OCI-LY1 (cell line): ENCODE measurements at regions not wholly inside any gene's neighbourhood (a gene's known extent, or its start where the extent isn't known, plus 50 kb on each side); places are given as distances from the start of the nearest gene placed in this dataset.
"Not testable (repeated sequence)": the region's sequence is repeated elsewhere in the genome, so short reads cannot be mapped to it uniquely, and the experiment has no call there.

ENCODE experiments used
- H2AFZ ChIP-seq: fragments of 200-600 bp; sonication (generic), shearing (Covaris generic); 2 replicates; pipeline ENCODE4 v1.6.0; 2014; ENCODE audit warnings: antibody characterized with exemption, mild to moderate bottlenecking, low read length
- H3F3A ChIP-seq: fragments of 200-600 bp; sonication (generic), shearing (Covaris generic); 2 replicates; pipeline ENCODE4 v1.6.0; 2014; ENCODE audit warnings: mild to moderate bottlenecking, antibody characterized with exemption, low read length, moderate library complexity; ENCODE audit not compliant: insufficient read depth
- H3K27ac ChIP-seq: fragments of 200-600 bp; sonication (generic); 2 replicates; pipeline ENCODE4 v1.5.1; 2014; ENCODE audit warnings: low read length, mixed run types, mild to moderate bottlenecking, low read depth; ENCODE audit not compliant: poor library complexity, severe bottlenecking
- H3K27me3 ChIP-seq: fragments of 200-600 bp; sonication (generic); 2 replicates; pipeline ENCODE4 v1.6.0; 2014; ENCODE audit warnings: antibody characterized with exemption, mild to moderate bottlenecking, low read length, moderate library complexity; ENCODE audit not compliant: insufficient read depth
- H3K36me3 ChIP-seq: fragments of 200-600 bp; sonication (generic); 2 replicates; pipeline ENCODE4 v1.6.1; 2014; ENCODE audit warnings: mild to moderate bottlenecking, antibody characterized with exemption, low read length, moderate library complexity, mixed read lengths; ENCODE audit not compliant: insufficient read depth
- H3K4me1 ChIP-seq: fragments of 200-600 bp; sonication (generic); 2 replicates; pipeline ENCODE4 v1.5.1; 2014; ENCODE audit warnings: mild to moderate bottlenecking, low read length, moderate library complexity; ENCODE audit not compliant: insufficient read depth, severe bottlenecking
- H3K4me2 ChIP-seq: fragments of 200-600 bp; sonication (generic), shearing (Covaris generic); 2 replicates; pipeline ENCODE4 v1.6.1; 2014; ENCODE audit warnings: low read length
- H3K4me3 ChIP-seq: fragments of 200-600 bp; sonication (generic); 2 replicates; pipeline ENCODE4 v1.5.1; 2014; ENCODE audit warnings: low read length, low read depth, mild to moderate bottlenecking, mixed read lengths; ENCODE audit not compliant: poor library complexity, severe bottlenecking
- H3K79me2 ChIP-seq: fragments of 200-600 bp; shearing (Covaris generic); 2 replicates; pipeline ENCODE4 v1.6.1; 2016; ENCODE audit warnings: mixed run types, low read length, mixed read lengths; ENCODE audit not compliant: insufficient read depth
- H3K9ac ChIP-seq: fragments of 200-600 bp; sonication (generic), shearing (Covaris generic); 2 replicates; pipeline ENCODE4 v1.6.1; 2014; ENCODE audit warnings: mild to moderate bottlenecking, low read length, mixed read lengths
- H3K9me2 ChIP-seq: fragments of 200-600 bp; sonication (generic), shearing (Covaris generic); 2 replicates; pipeline ENCODE4 v1.6.1; 2014; ENCODE audit warnings: low read depth, mild to moderate bottlenecking, low read length, mixed read lengths
- H3K9me3 ChIP-seq: fragments of 200-600 bp; shearing (Covaris generic); 2 replicates; pipeline ENCODE4 v1.6.1; 2014; ENCODE audit warnings: low read length, mixed read lengths
- H4K20me1 ChIP-seq: fragments of 200-600 bp; sonication (generic), shearing (Covaris generic); 2 replicates; pipeline ENCODE4 v1.6.0; 2016; ENCODE audit warnings: mild to moderate bottlenecking, low read length; ENCODE audit not compliant: insufficient read depth
- CTCF ChIP-seq: fragments of 200-600 bp; sonication (generic), shearing (Covaris generic); IDR thresholded peaks from 2 replicates; pipeline ENCODE4 v1.5.1; 2017; ENCODE audit warnings: mild to moderate bottlenecking, antibody characterized with exemption, low read length, moderate library complexity, mixed read lengths
- EZH2 ChIP-seq: fragments of 200-600 bp; sonication (generic), shearing (Covaris generic); IDR thresholded peaks from 2 replicates; pipeline ENCODE4 v1.8.0; 2017; ENCODE audit warnings: borderline replicate concordance, mixed run types, mild to moderate bottlenecking, antibody characterized with exemption, low read length, moderate library complexity, mixed read lengths

- H3K4me3 ChIP-seq, H3K36me3 ChIP-seq, H3K27me3 ChIP-seq, H3K9me2 ChIP-seq, H3K4me2 ChIP-seq, H3K9me3 ChIP-seq, H3K27ac ChIP-seq, H3K79me2 ChIP-seq, H3F3A ChIP-seq, H4K20me1 ChIP-seq, H3K4me1 ChIP-seq, H2AFZ ChIP-seq, H3K9ac ChIP-seq: not testable (repeated sequence)
Measured at GRCh38 chr4:43672265-43672885, 776.2 kb downstream of the KCTD8 start.

GRCh38 chr4:43680421-43680820 is 768.2 kb downstream of the KCTD8 start:
- Histone ChIP-seq H3K79me2 (no peaks in the 10 kb centered on the region), H3K36me3 (no peaks in the 10 kb centered on the region), H3F3A (no peaks in the 10 kb centered on the region), H3K4me3 (no peak overlapping the region), H3K27me3 (no peaks in the 10 kb centered on the region), H4K20me1 (no peaks in the 10 kb centered on the region), H3K9me2 (no peaks in the 10 kb centered on the region), H2AFZ (no peak overlapping the region), H3K9ac (no peak overlapping the region), H3K9me3 (no peaks in the 10 kb centered on the region), H3K4me1 (no peaks in the 10 kb centered on the region), H3K4me2 (no peak overlapping the region), H3K27ac (no peak overlapping the region)
- TF ChIP-seq CTCF, result no peak
- no peak for TF ChIP-seq EZH2

GRCh38 chr4:43682551-43682950 is 766.1 kb downstream of the KCTD8 start:
- Histone ChIP-seq H3K27me3 (no peaks in the 10 kb centered on the region), H3F3A (no peaks in the 10 kb centered on the region), H3K4me3 (no peak overlapping the region), H3K9ac (no peak overlapping the region), H3K9me2 (no peaks in the 10 kb centered on the region), H3K4me1 (no peaks in the 10 kb centered on the region), H3K27ac (no peak overlapping the region), H3K36me3 (no peaks in the 10 kb centered on the region), H3K9me3 (no peaks in the 10 kb centered on the region), H3K79me2 (no peaks in the 10 kb centered on the region), H2AFZ (no peak overlapping the region), H4K20me1 (no peaks in the 10 kb centered on the region), H3K4me2 (no peak overlapping the region)
- TF ChIP-seq EZH2 (no peak), CTCF (no peak)

GRCh38 chr4:43690116-43690515 is 758.5 kb downstream of the KCTD8 start:
- Histone ChIP-seq H3F3A (no peaks in the 10 kb centered on the region), H3K79me2 (no peaks in the 10 kb centered on the region), H3K27me3 (no peaks in the 10 kb centered on the region), H3K4me1 (no peaks in the 10 kb centered on the region), H3K36me3 (no peaks in the 10 kb centered on the region), H3K4me2 (no peak overlapping the region), H3K27ac (no peak overlapping the region), H2AFZ (no peak overlapping the region), H3K9me3 (no peaks in the 10 kb centered on the region), H3K9me2 (no peaks in the 10 kb centered on the region), H3K4me3 (no peak overlapping the region), H3K9ac (no peak overlapping the region), H4K20me1 (no peaks in the 10 kb centered on the region)
- TF ChIP-seq EZH2, result no peak
- no peak for TF ChIP-seq CTCF
